Tibial nerve (tissue), 3 donors: ENCODE measurements at regions not wholly inside any gene's neighbourhood (a gene's known extent, or its start where the extent isn't known, plus 50 kb on each side); places are given as distances from the start of the nearest gene placed in this dataset.

Source experiments
- POLR2A ChIP-seq, 2 donors: fragments of 450-650 bp; IDR thresholded peaks; one replicate each; pipeline ENCODE4 v1.6.1; 2017; ENCODE audit warnings: antibody characterized with exemption in 2 of 2, mild to moderate bottlenecking in 2 of 2, moderate library complexity in 2 of 2
- TF ChIP-seq, protein P1 (sequence below), 5 experiments: fragments of 200-600 bp in 3 of 5; fragments of 450-650 bp in 2 of 5; sonication (generic) in 3 of 5; IDR thresholded peaks; one replicate each; pipeline ENCODE4 v1.5.1; 2016 to 2019; ENCODE audit warnings: antibody characterized with exemption in 5 of 5, mild to moderate bottlenecking in 3 of 5, moderate library complexity in 2 of 5

DNA sequence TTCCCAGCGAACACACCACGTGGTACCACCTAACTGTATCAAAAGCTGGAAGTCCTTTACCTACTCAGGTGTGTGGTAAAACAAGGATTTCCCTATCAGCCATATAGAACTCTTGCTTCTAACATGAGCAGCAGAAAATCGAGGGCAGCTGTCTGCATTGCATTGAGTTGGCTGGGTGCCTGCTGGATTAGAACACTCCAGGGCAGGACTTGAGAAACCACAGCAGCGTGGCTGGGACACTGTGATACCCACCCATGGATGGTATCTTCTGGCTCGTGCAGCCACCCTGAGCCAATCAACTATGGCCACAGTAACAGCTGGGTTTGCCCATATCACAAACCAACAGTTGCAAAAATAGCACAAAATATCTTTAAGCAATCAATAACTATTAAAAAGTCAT lies 188.3 kb downstream of the FBXO15 start:
- TF ChIP-seq POLR2A (IDR thresholded peaks at IDR 0.05): no peak
- TF ChIP-seq, protein P1, sequence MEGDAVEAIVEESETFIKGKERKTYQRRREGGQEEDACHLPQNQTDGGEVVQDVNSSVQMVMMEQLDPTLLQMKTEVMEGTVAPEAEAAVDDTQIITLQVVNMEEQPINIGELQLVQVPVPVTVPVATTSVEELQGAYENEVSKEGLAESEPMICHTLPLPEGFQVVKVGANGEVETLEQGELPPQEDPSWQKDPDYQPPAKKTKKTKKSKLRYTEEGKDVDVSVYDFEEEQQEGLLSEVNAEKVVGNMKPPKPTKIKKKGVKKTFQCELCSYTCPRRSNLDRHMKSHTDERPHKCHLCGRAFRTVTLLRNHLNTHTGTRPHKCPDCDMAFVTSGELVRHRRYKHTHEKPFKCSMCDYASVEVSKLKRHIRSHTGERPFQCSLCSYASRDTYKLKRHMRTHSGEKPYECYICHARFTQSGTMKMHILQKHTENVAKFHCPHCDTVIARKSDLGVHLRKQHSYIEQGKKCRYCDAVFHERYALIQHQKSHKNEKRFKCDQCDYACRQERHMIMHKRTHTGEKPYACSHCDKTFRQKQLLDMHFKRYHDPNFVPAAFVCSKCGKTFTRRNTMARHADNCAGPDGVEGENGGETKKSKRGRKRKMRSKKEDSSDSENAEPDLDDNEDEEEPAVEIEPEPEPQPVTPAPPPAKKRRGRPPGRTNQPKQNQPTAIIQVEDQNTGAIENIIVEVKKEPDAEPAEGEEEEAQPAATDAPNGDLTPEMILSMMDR (IDR thresholded peaks at IDR 0.05): no peak
